A549 (cell line): ENCODE measurements at regions not wholly inside any gene's neighbourhood (a gene's known extent, or its start where the extent isn't known, plus 50 kb on each side); places are given as distances from the start of the nearest gene placed in this dataset.

ENCODE experiments used
- ATAC-seq, 2 experiments: fragments of 200-7000 bp in 1 of 2; fragments of >200 bp in 1 of 2; cut with Nextera tagmentation in 1 of 2; cut with Tn5 transposase in 1 of 2; 3 replicates each; pipeline versions ENCODE4 v1.8.0 to v1.9.1; 2018 to 2020; ENCODE audit warnings: mild to moderate bottlenecking in 1 of 2, moderate library complexity in 1 of 2
- CTCF ChIA-PET: fragments of 300-600 bp; sonication (Branson Sonifier 250); formaldehyde crosslinking; extraction: SDS; loops from one replicate; lab custom pipeline; 2021; ENCODE audit warnings: antibody characterized with exemption, inconsistent platforms; lab: Yijun Ruan, JAX
- POLR2A ChIA-PET: fragments of 350-600 bp; formaldehyde crosslinking; extraction: SDS; loops from one replicate; lab custom pipeline; 2021; ENCODE audit warnings: antibody characterized with exemption, inconsistent platforms; lab: Yijun Ruan, JAX
- DNase-seq, 2 experiments: peaks; one replicate each; pipeline versions ENCODE4 v3.0.0 to v3.0.0-alpha.2; 2011 to 2016; ENCODE audit warnings: low read depth in 1 of 2, low spot score in 1 of 2
- FAIRE-seq: peaks from 2 replicates; lab custom pipeline; 2011; peaks lifted over from hg19 to GRCh38; lab: Jason Lieb, UNC
- H3K27ac ChIP-seq, 2 experiments: fragments of >200 bp; sonication (Bioruptor Twin); formaldehyde crosslinking; 3 replicates each; pipeline ENCODE4 v1.5.1; 2016 to 2017
- H3K4me1 ChIP-seq: fragments of >200 bp; sonication (Bioruptor Twin); formaldehyde crosslinking; 3 replicates; pipeline ENCODE4 v1.6.1; 2016
- H3K4me2 ChIP-seq: fragments of >200 bp; sonication (Bioruptor Twin); formaldehyde crosslinking; 3 replicates; pipeline ENCODE4 v1.6.1; 2016
- H3K4me3 ChIP-seq: fragments of >200 bp; sonication (Bioruptor Twin); formaldehyde crosslinking; 3 replicates; pipeline ENCODE4 v1.5.1; 2016
- H3K9me3 ChIP-seq: fragments of >200 bp; sonication (Bioruptor Twin); formaldehyde crosslinking; 3 replicates; pipeline ENCODE4 v1.6.1; 2016
- CHD2 ChIP-seq: fragments of 150-350 bp; IDR thresholded peaks from 2 replicates; pipeline ENCODE4 v1.6.1; 2014; ENCODE audit warnings: low read length; ENCODE audit not compliant: partially characterized antibody
- CTCF ChIP-seq: fragments of >200 bp; sonication (Bioruptor Twin); formaldehyde crosslinking; IDR thresholded peaks from 3 replicates; pipeline ENCODE4 v1.5.1; 2016
- E2F6 ChIP-seq: IDR thresholded peaks from 2 replicates; pipeline ENCODE4 v1.6.1; 2012; ENCODE audit warnings: low read depth, borderline replicate concordance
- EHMT2 ChIP-seq: fragments of 200-600 bp; sonication (generic); IDR thresholded peaks from 2 replicates; pipeline ENCODE4 v1.6.1; 2016; ENCODE audit warnings: antibody characterized with exemption, low read depth, mild to moderate bottlenecking, moderate library complexity
- ELK1 ChIP-seq: fragments of 150-350 bp; IDR thresholded peaks from 2 replicates; pipeline ENCODE4 v1.6.1; 2014; ENCODE audit warnings: low read depth, mild to moderate bottlenecking, low read length
- ESRRA ChIP-seq: fragments of 150-350 bp; IDR thresholded peaks from 2 replicates; pipeline ENCODE4 v1.6.1; 2014; ENCODE audit warnings: mild to moderate bottlenecking, low read length, borderline replicate concordance
- FOSB ChIP-seq: fragments of 250-450 bp; sonication (Bioruptor Pico); IDR thresholded peaks from 2 replicates; pipeline ENCODE4 v1.5.0; 2020; ENCODE audit warnings: mild to moderate bottlenecking, moderate library complexity
- HES2 ChIP-seq: fragments of >200 bp; sonication (Bioruptor Twin); formaldehyde crosslinking; IDR thresholded peaks from 2 replicates; pipeline ENCODE4 v1.6.1; 2016
- HEYL ChIP-seq: fragments of 250-450 bp; sonication (Bioruptor Pico); IDR thresholded peaks from 2 replicates; pipeline ENCODE4 v1.8.0; 2021; ENCODE audit warnings: mild to moderate bottlenecking, moderate library complexity
- HOXB13 ChIP-seq: fragments of 250-450 bp; sonication (Bioruptor Pico); IDR thresholded peaks from 2 replicates; pipeline ENCODE4 v1.5.0; 2020; ENCODE audit warnings: low read depth, mild to moderate bottlenecking, moderate library complexity
- JUN ChIP-seq, 2 experiments: fragments of >200 bp; sonication (Bioruptor Twin); formaldehyde crosslinking; IDR thresholded peaks; 2 replicates in 1 of 2; 3 replicates in 1 of 2; pipeline ENCODE4 v1.6.1; 2016 to 2017
- JUNB ChIP-seq: fragments of >200 bp; sonication (Bioruptor Twin); formaldehyde crosslinking; IDR thresholded peaks from 2 replicates; pipeline ENCODE4 v1.6.1; 2016
- MAX ChIP-seq: IDR thresholded peaks from 2 replicates; pipeline ENCODE4 v1.6.1; 2012
- MYC ChIP-seq: IDR thresholded peaks from 2 replicates; pipeline ENCODE4 v1.6.1; 2012; ENCODE audit warnings: mild to moderate bottlenecking, inconsistent platforms, low read length, improper control_type of control experiment, borderline replicate concordance
- NFE2L2 ChIP-seq: fragments of 150-350 bp; conservative IDR thresholded peaks from 2 replicates; pipeline ENCODE4 v1.6.1; 2014; ENCODE audit warnings: low read length
- PBX3 ChIP-seq: IDR thresholded peaks from 2 replicates; pipeline ENCODE4 v1.6.1; 2012
- POLR2A ChIP-seq: IDR thresholded peaks from 2 replicates; pipeline ENCODE4 v1.6.1; 2012; ENCODE audit warnings: mild to moderate bottlenecking, low read length
- POLR2AphosphoS2 ChIP-seq: conservative IDR thresholded peaks from 2 replicates; pipeline ENCODE4 v1.6.1; 2012; ENCODE audit warnings: low read length, improper control_type of control experiment, inconsistent platforms
- RAD21 ChIP-seq, 2 experiments: fragments of >200 bp in 1 of 2; sonication (Bioruptor Twin) in 1 of 2; formaldehyde crosslinking in 1 of 2; IDR thresholded peaks in 1 of 2; conservative IDR thresholded peaks in 1 of 2; 2 replicates in 1 of 2; 3 replicates in 1 of 2; pipeline ENCODE4 v1.6.1; 2012 to 2018; ENCODE audit warnings: inconsistent platforms in 1 of 2
- RCOR1 ChIP-seq: fragments of 150-350 bp; IDR thresholded peaks from 2 replicates; pipeline ENCODE4 v1.6.1; 2014; ENCODE audit warnings: antibody characterized with exemption, low read length, low read depth
- SMC3 ChIP-seq: fragments of >200 bp; sonication (Bioruptor Twin); formaldehyde crosslinking; IDR thresholded peaks from 3 replicates; pipeline ENCODE4 v1.6.1; 2018; ENCODE audit warnings: inconsistent platforms
- SREBF2 ChIP-seq: fragments of 450-650 bp; IDR thresholded peaks from 2 replicates; pipeline ENCODE4 v1.6.1; 2014; ENCODE audit warnings: mild to moderate bottlenecking, moderate library complexity
- TFCP2L1 ChIP-seq: fragments of 250-450 bp; sonication (Bioruptor Pico); IDR thresholded peaks from 2 replicates; pipeline ENCODE4 v1.5.0; 2021; ENCODE audit warnings: mild to moderate bottlenecking
- ZC3H11A ChIP-seq: fragments of 450-650 bp; IDR thresholded peaks from 2 replicates; pipeline ENCODE4 v1.6.1; 2014; ENCODE audit warnings: antibody characterized with exemption, mild to moderate bottlenecking
- ZFP36 ChIP-seq: fragments of 450-650 bp; IDR thresholded peaks from 2 replicates; pipeline ENCODE4 v1.6.1; 2014; ENCODE audit warnings: borderline replicate concordance; ENCODE audit not compliant: partially characterized antibody
- ZSCAN20 ChIP-seq: fragments of 250-450 bp; sonication (Bioruptor Pico); IDR thresholded peaks from 2 replicates; pipeline ENCODE4 v1.8.0; 2022; ENCODE audit warnings: mild to moderate bottlenecking, moderate library complexity
- WGBS: methylation state at CpG from one replicate; pipeline ENCODE4 v1.1.6; 2017; ENCODE audit errors: missing lambda C conversion rate; 5-methylcytosine and 5-hydroxymethylcytosine counted together
- TF ChIP-seq, protein P1 (sequence below): fragments of >200 bp; sonication (Bioruptor Twin); formaldehyde crosslinking; IDR thresholded peaks from 3 replicates; pipeline ENCODE4 v1.6.1; 2016

- FAIRE-seq, result no peak
- no peak overlapping the region for H3K4me2 ChIP-seq
- 49% methylated on average over 3 of the region's 3 CpGs for WGBS
- no peak for ATAC-seq
- H3K4me3 ChIP-seq, result no peak overlapping the region
- H3K9me3 ChIP-seq, result no peaks in the 10 kb centered on the region
- DNase-seq, result no peak
- ChIA-PET CTCF (no interaction called here), POLR2A (no interaction called here)
- H3K4me1 ChIP-seq, result no peaks in the 10 kb centered on the region
- no peak for TF ChIP-seq ZSCAN20 (CRISPR knock-in tag)
- no peak for TF ChIP-seq HES2
- TF ChIP-seq CTCF, result no peak
- TF ChIP-seq ZC3H11A, result no peak
- TF ChIP-seq ZFP36, result no peak
- no peak for TF ChIP-seq E2F6
- no peak for TF ChIP-seq TFCP2L1
- TF ChIP-seq CHD2, result no peak
- TF ChIP-seq POLR2A, result no peak
- no peak for TF ChIP-seq NFE2L2
- no peak for TF ChIP-seq FOSB (CRISPR knock-in tag)
- no peak overlapping the region for H3K27ac ChIP-seq
These were observed 85.6 kb upstream of the GRIA4 start for GRCh38 chr11:105524286-105524685.

DNA sequence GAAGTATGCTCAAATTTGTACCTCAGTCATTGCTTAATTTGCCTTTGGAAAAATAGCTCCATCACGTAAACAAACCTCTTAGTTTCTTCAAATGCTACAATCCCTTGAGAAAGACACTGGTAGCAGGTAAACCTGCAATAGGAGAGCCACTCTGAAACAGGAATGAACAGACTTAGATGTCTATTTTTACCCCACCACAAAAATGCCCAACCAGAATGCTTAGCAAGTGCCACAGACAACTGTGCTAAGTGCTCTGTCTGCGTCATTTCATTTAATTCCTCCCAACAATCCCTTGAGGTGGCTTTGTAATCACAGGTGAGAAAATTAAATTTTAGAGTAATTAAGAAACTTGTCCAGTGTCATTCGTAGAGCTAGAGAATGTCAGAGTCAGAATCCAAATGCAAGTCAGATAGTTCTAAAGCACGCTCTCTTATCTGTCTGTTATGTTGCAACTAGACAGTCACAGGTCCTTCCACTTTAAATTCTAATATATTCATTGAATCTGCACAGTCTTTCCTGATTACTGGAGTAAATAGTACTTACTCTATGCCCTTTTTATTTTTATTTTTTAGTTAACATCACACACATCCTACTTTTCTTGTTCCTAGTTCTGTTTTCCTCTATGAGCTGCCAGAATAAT is 89.0 kb upstream of the GRIA4 start:
- ATAC-seq, result no peak
- no peaks in the 10 kb centered on the region for H3K9me3 ChIP-seq
- no peak overlapping the region for H3K4me3 ChIP-seq
- ChIA-PET CTCF (no interaction called here), POLR2A (no interaction called here)
- DNase-seq, result no peak
- no peak overlapping the region for H3K27ac ChIP-seq
- no peak for FAIRE-seq
- no peak overlapping the region for H3K4me2 ChIP-seq
- no peak for TF ChIP-seq RAD21 (conservative IDR thresholded peaks at IDR 0.05 in 1 of 2, IDR thresholded peaks at IDR 0.05 in 1 of 2)
- TF ChIP-seq NFE2L2, result no peak
- TF ChIP-seq SMC3, result no peak
- TF ChIP-seq PBX3, result no peak
- no peak for TF ChIP-seq E2F6
- TF ChIP-seq MAX, result no peak
- no peak for TF ChIP-seq EHMT2
- no peak for TF ChIP-seq ZFP36
- TF ChIP-seq JUN (IDR thresholded peaks at IDR 0.05), result no peak
- TF ChIP-seq ELK1, result no peak
- no peak for TF ChIP-seq RCOR1
- TF ChIP-seq, protein P1, sequence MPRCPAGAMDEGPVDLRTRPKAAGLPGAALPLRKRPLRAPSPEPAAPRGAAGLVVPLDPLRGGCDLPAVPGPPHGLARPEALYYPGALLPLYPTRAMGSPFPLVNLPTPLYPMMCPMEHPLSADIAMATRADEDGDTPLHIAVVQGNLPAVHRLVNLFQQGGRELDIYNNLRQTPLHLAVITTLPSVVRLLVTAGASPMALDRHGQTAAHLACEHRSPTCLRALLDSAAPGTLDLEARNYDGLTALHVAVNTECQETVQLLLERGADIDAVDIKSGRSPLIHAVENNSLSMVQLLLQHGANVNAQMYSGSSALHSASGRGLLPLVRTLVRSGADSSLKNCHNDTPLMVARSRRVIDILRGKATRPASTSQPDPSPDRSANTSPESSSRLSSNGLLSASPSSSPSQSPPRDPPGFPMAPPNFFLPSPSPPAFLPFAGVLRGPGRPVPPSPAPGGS, result no peak
- TF ChIP-seq MYC, result no peak
- no peak for TF ChIP-seq SREBF2
- TF ChIP-seq HOXB13 (CRISPR knock-in tag), result no peak
- no peak for TF ChIP-seq ESRRA
- no peak for TF ChIP-seq HEYL (CRISPR knock-in tag)
- no peak for TF ChIP-seq POLR2AphosphoS2
- TF ChIP-seq JUNB, result no peak
- TF ChIP-seq, all 56 proteins: peak for 0
- 41% methylated on average over 4 of the region's 4 CpGs for WGBS
- H3K4me1 ChIP-seq, result no peaks in the 10 kb centered on the region
